ENCODE measurements at regions not wholly inside any gene's neighbourhood (a gene's known extent, or its start where the extent isn't known, plus 50 kb on each side); places are given as distances from the start of the nearest gene placed in this dataset.

- no peaks in the 10 kb centered on the region for H3K36me3 ChIP-seq (ENCODE audit: insufficient read depth)
- no peaks in the 10 kb centered on the region for H3K36me3 Mint-ChIP-seq (ENCODE audit: low read depth)
- H3K4me2 ChIP-seq, result no peak overlapping the region
- H3K4me1 ChIP-seq (ENCODE audit: insufficient read depth), result no peaks in the 10 kb centered on the region
- no peaks in the 10 kb centered on the region for H3K79me2 ChIP-seq (replicated peaks; ENCODE audit: insufficient read depth)
- H3K9me3 Mint-ChIP-seq, result peaks cover 3% of the 10 kb centered on the region; the same call in 1 of the 3 replicates
- no peaks in the 10 kb centered on the region; the same call in 2 of the 3 replicates for H3K4me1 Mint-ChIP-seq
- no peaks in the 10 kb centered on the region for H3K9me2 ChIP-seq (ENCODE audit: insufficient read depth)
- H2AFZ ChIP-seq, result no peak overlapping the region
- DNase-seq (ENCODE audit: low spot score) (no peak), ATAC-seq (no peak)
- H3K4me3 Mint-ChIP-seq, result no peak overlapping the region
- no peaks in the 10 kb centered on the region for H4K20me1 ChIP-seq (replicated peaks; ENCODE audit: insufficient read depth)
- TF ChIP-seq CREB1 (CRISPR knock-in tag; IDR thresholded peaks at IDR 0.05; ENCODE audit: low read depth), result no peak
- H3K4me3 ChIP-seq, result no peak overlapping the region
- H3K27ac Mint-ChIP-seq, result no peak overlapping the region
- peaks cover 14% of the 10 kb centered on the region for H3K27me3 Mint-ChIP-seq (ENCODE audit: insufficient read depth, low read depth, poor library complexity)
- H3K27me3 ChIP-seq (ENCODE audit: insufficient read depth), result no peaks in the 10 kb centered on the region
- H3F3A ChIP-seq (replicated peaks; ENCODE audit: low read depth), result no peaks in the 10 kb centered on the region
- no peak overlapping the region for H3K27ac ChIP-seq (ENCODE audit: low read depth)
Observed at GRCh38 chr14:104280085-104280901, 141.9 kb downstream of the KIF26A start.

GRCh38 chr14:104280902-104281767 lies 142.7 kb downstream of the KIF26A start:
- Histone ChIP-seq H3K4me1 (ENCODE audit: insufficient read depth) (no peaks in the 10 kb centered on the region), H3K36me3 (ENCODE audit: insufficient read depth) (no peaks in the 10 kb centered on the region), H3K4me3 (no peak overlapping the region), H3F3A (replicated peaks; ENCODE audit: low read depth) (no peaks in the 10 kb centered on the region), H3K27ac (ENCODE audit: low read depth) (no peak overlapping the region), H4K20me1 (replicated peaks; ENCODE audit: insufficient read depth) (no peaks in the 10 kb centered on the region), H3K9me2 (ENCODE audit: insufficient read depth) (no peaks in the 10 kb centered on the region), H3K79me2 (replicated peaks; ENCODE audit: insufficient read depth) (no peaks in the 10 kb centered on the region), H3K27me3 (ENCODE audit: insufficient read depth) (no peaks in the 10 kb centered on the region), H3K4me2 (no peak overlapping the region), H2AFZ (no peak overlapping the region)
- H3K27ac Mint-ChIP-seq, result no peak overlapping the region
- H3K27me3 Mint-ChIP-seq (ENCODE audit: insufficient read depth, low read depth, poor library complexity), result peaks cover 14% of the 10 kb centered on the region
- no peaks in the 10 kb centered on the region; the same call in 1 of the 3 replicates for H3K4me1 Mint-ChIP-seq
- no peak overlapping the region for H3K4me3 Mint-ChIP-seq
- H3K9me3 Mint-ChIP-seq, result peaks cover 3% of the 10 kb centered on the region; the same call in 1 of the 3 replicates
- DNase-seq (ENCODE audit: low spot score), result no peak
- no peak for TF ChIP-seq ETS1 (IDR thresholded peaks at IDR 0.05)
- no peak for TF ChIP-seq STAT1 (IDR thresholded peaks at IDR 0.05; ENCODE audit: unreplicated experiment)
- TF ChIP-seq EZH2phosphoT487 (IDR thresholded peaks at IDR 0.05; ENCODE audit: unreplicated experiment), result no peak
- TF ChIP-seq CTCF (conservative IDR thresholded peaks at IDR 0.05; ENCODE audit: low read depth in 2 of 2), result no peak
- TF ChIP-seq EZH2 (IDR thresholded peaks at IDR 0.05; ENCODE audit: low read depth, unreplicated experiment), result no peak
- TF ChIP-seq CREB1 (CRISPR knock-in tag; IDR thresholded peaks at IDR 0.05; ENCODE audit: low read depth), result no peak
- no peak for TF ChIP-seq JUNB (IDR thresholded peaks at IDR 0.05; ENCODE audit: unreplicated experiment)
- TF ChIP-seq ZNF114 (CRISPR knock-in tag; IDR thresholded peaks at IDR 0.05), result no peak
- no peak for TF ChIP-seq NANOG (IDR thresholded peaks at IDR 0.05; ENCODE audit: borderline replicate concordance)
- no peak for TF ChIP-seq ZNF331 (CRISPR knock-in tag; IDR thresholded peaks at IDR 0.05; ENCODE audit: low read depth)
- TF ChIP-seq REST (IDR thresholded peaks at IDR 0.05; ENCODE audit: unreplicated experiment), result no peak
- no peak for ATAC-seq
- no peaks in the 10 kb centered on the region for H3K36me3 Mint-ChIP-seq (ENCODE audit: low read depth)

Measured in GM23338 (cell line).